Upper lobe of left lung (tissue), 6 donors: ENCODE measurements at regions not wholly inside any gene's neighbourhood (a gene's known extent, or its start where the extent isn't known, plus 50 kb on each side); places are given as distances from the start of the nearest gene placed in this dataset.

ENCODE experiments used
- ATAC-seq, 2 donors: fragments of 200-7000 bp; cut with Tn5 transposase; one replicate each; pipeline ENCODE4 v1.9.1; 2022; ENCODE audit warnings: mild to moderate bottlenecking in 2 of 2, moderate library complexity in 2 of 2; ENCODE audit not compliant: low FRiP score in 2 of 2
- DNase-seq, 2 donors: peaks; one replicate each; pipeline ENCODE4 v3.0.0-alpha.2; 2019 to 2020
- H3K27ac ChIP-seq, 4 donors: fragments of 200-600 bp; sonication (generic); one replicate each; pipeline ENCODE4 v1.5.1; 2016 to 2019
- H3K27me3 ChIP-seq, 4 donors: fragments of 200-600 bp; sonication (generic); one replicate each; pipeline ENCODE4 v1.5.1; 2017 to 2019
- H3K36me3 ChIP-seq, 4 donors: fragments of 200-600 bp; sonication (generic); one replicate each; pipeline ENCODE4 v1.5.1; 2016 to 2019
- H3K4me1 ChIP-seq, 4 donors: fragments of 200-600 bp; sonication (generic); one replicate each; pipeline ENCODE4 v1.5.1; 2018 to 2019
- H3K4me3 ChIP-seq, 4 donors: fragments of 200-600 bp; sonication (generic); one replicate each; pipeline ENCODE4 v1.5.1; 2017 to 2019; ENCODE audit warnings: mild to moderate bottlenecking in 2 of 4, moderate library complexity in 1 of 4
- H3K9me3 ChIP-seq, 4 donors: fragments of 200-600 bp; sonication (generic); one replicate each; pipeline ENCODE4 v1.5.1; 2018 to 2019
- EP300 ChIP-seq, 4 donors: sonication (generic); formaldehyde crosslinking; IDR thresholded peaks; one replicate each; pipeline ENCODE4 v1.5.1; 2017; ENCODE audit warnings: antibody characterized with exemption in 4 of 4, control low read depth in 2 of 4
- POLR2A ChIP-seq, 4 donors: fragments of 450-650 bp; IDR thresholded peaks; one replicate each; pipeline ENCODE4 v1.5.1; 2016 to 2017; ENCODE audit warnings: antibody characterized with exemption in 4 of 4, mild to moderate bottlenecking in 2 of 4
- POLR2AphosphoS5 ChIP-seq, 2 donors: sonication (generic); formaldehyde crosslinking; IDR thresholded peaks; one replicate each; pipeline ENCODE4 v1.5.1; 2017; ENCODE audit warnings: antibody characterized with exemption in 2 of 2
- WGBS, 2 donors: methylation state at CpG; one replicate each; pipeline ENCODE4 v1.1.5; 2017 to 2018; 5-methylcytosine and 5-hydroxymethylcytosine counted together
- TF ChIP-seq, protein P1 (sequence below), 6 experiments: fragments of 450-650 bp in 4 of 6; fragments of 200-600 bp in 2 of 6; sonication (generic) in 2 of 6; IDR thresholded peaks; one replicate each; pipeline ENCODE4 v1.5.1; 2016 to 2019; ENCODE audit warnings: antibody characterized with exemption in 6 of 6
- donor health status: DM: no; HTN: no; CAD: no; lungs with moderate emphysema.
- donor health status: DM: no; HTN: yes; CAD: no; lungs with severe emphysema.

DNA sequence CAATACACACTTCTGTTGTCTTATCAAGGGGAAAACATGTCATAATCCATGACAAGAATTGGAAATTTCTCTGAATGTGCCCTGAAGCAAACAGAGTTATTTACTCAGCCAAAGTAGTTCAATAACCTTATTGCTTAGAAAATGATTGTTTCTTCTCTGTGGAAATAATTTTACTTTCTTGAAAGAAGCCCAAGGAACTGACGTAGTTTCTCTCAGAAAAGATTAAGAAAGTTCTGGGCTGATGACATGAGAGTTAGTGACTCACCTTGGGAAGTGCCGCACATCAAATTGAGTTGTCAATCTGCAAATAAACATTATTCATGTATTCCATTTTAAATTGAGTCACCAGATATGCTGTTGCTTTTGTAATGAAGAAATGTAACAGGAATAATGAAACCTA is 418.6 kb upstream of the LRRC4C start:
- H3K9me3 ChIP-seq = no peaks in the 10 kb centered on the region
- TF ChIP-seq POLR2AphosphoS5 (IDR thresholded peaks at IDR 0.05) (no peak), EP300 (IDR thresholded peaks at IDR 0.05) (no peak), POLR2A (IDR thresholded peaks at IDR 0.05) (no peak)
- TF ChIP-seq, protein P1, sequence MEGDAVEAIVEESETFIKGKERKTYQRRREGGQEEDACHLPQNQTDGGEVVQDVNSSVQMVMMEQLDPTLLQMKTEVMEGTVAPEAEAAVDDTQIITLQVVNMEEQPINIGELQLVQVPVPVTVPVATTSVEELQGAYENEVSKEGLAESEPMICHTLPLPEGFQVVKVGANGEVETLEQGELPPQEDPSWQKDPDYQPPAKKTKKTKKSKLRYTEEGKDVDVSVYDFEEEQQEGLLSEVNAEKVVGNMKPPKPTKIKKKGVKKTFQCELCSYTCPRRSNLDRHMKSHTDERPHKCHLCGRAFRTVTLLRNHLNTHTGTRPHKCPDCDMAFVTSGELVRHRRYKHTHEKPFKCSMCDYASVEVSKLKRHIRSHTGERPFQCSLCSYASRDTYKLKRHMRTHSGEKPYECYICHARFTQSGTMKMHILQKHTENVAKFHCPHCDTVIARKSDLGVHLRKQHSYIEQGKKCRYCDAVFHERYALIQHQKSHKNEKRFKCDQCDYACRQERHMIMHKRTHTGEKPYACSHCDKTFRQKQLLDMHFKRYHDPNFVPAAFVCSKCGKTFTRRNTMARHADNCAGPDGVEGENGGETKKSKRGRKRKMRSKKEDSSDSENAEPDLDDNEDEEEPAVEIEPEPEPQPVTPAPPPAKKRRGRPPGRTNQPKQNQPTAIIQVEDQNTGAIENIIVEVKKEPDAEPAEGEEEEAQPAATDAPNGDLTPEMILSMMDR (IDR thresholded peaks at IDR 0.05) = no peak
- DNase-seq (no peak), ATAC-seq (no peak)
- no peaks in the 10 kb centered on the region for H3K4me1 ChIP-seq
- WGBS, 2 donors = 86 to 87% methylated on average over 2 of the region's 2 CpGs
- H3K36me3 ChIP-seq = no peaks in the 10 kb centered on the region
- no peak overlapping the region for H3K27ac ChIP-seq
- no peak overlapping the region for H3K4me3 ChIP-seq
- H3K27me3 ChIP-seq = no peaks in the 10 kb centered on the region

- DNase-seq (no peak), ATAC-seq (no peak)
- Histone ChIP-seq H3K9me3 (no peaks in the 10 kb centered on the region), H3K27ac (no peak overlapping the region), H3K4me1 (no peaks in the 10 kb centered on the region), H3K27me3 (no peaks in the 10 kb centered on the region), H3K36me3 (no peaks in the 10 kb centered on the region), H3K4me3 (no peak overlapping the region)
- TF ChIP-seq POLR2AphosphoS5 (IDR thresholded peaks at IDR 0.05) (no peak), POLR2A (IDR thresholded peaks at IDR 0.05) (no peak), EP300 (IDR thresholded peaks at IDR 0.05) (no peak)
- TF ChIP-seq, protein P1 (IDR thresholded peaks at IDR 0.05) = no peak
Measured at GRCh38 chr11:41879214-41879613, 419.8 kb upstream of the LRRC4C start.

DNA sequence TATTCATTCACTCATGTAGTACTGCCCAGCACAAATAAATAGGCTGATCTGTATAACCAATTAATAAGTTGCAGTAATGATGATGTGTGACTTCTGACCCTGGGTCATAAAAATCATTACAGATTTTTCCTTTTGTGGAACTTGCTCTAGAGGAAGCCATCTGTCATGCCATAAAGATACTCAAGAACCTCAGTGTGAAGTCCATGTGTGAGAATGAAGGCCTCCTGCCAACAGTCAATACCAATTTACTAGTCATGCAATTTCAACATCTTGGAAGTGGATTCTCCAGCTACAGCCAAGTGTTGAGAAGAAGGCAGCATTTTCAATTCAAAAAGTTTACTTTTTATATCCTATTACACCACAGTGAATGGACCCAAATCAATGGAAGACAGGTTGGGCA is 435.6 kb upstream of the LRRC4C start:
- TF ChIP-seq POLR2AphosphoS5 (IDR thresholded peaks at IDR 0.05) (no peak), POLR2A (IDR thresholded peaks at IDR 0.05) (no peak), EP300 (IDR thresholded peaks at IDR 0.05) (no peak)
- Histone ChIP-seq H3K27me3 (no peaks in the 10 kb centered on the region), H3K4me1 (no peaks in the 10 kb centered on the region), H3K9me3 (no peaks in the 10 kb centered on the region), H3K4me3 (no peak overlapping the region), H3K36me3 (no peaks in the 10 kb centered on the region), H3K27ac (no peak overlapping the region)
- DNase-seq (no peak), ATAC-seq (no peak)

GRCh38 chr11:41897991-41898390 is 438.5 kb upstream of the LRRC4C start:
- H3K27ac ChIP-seq = no peak overlapping the region
- no peaks in the 10 kb centered on the region for H3K36me3 ChIP-seq
- TF ChIP-seq POLR2AphosphoS5 (IDR thresholded peaks at IDR 0.05) (no peak), EP300 (IDR thresholded peaks at IDR 0.05) (no peak), POLR2A (IDR thresholded peaks at IDR 0.05) (no peak)
- TF ChIP-seq, protein P1 (IDR thresholded peaks at IDR 0.05) = no peak
- ATAC-seq (no peak), DNase-seq (no peak)
- H3K4me1 ChIP-seq = no peaks in the 10 kb centered on the region
- H3K27me3 ChIP-seq = no peaks in the 10 kb centered on the region
- no peak overlapping the region for H3K4me3 ChIP-seq
- no peaks in the 10 kb centered on the region for H3K9me3 ChIP-seq
- 39 to 48% methylated on average over 2 of the region's 2 CpGs for WGBS, 2 donors

- H3K27ac ChIP-seq = no peak overlapping the region
- TF ChIP-seq, protein P1 (IDR thresholded peaks at IDR 0.05) = no peak
- no peak for TF ChIP-seq POLR2A (IDR thresholded peaks at IDR 0.05)
- no peak for TF ChIP-seq POLR2AphosphoS5 (IDR thresholded peaks at IDR 0.05)
- WGBS, 2 donors = 75 to 77% methylated on average over 3 to 5 of the region's 5 CpGs
Measured at GRCh38 chr11:41917900-41918299, 458.4 kb upstream of the LRRC4C start.

More at GRCh38 chr11:41917900-41918299, 458.4 kb upstream of the LRRC4C start:
- Histone ChIP-seq H3K9me3 (no peaks in the 10 kb centered on the region), H3K27me3 (no peaks in the 10 kb centered on the region), H3K4me3 (no peak overlapping the region), H3K4me1 (no peaks in the 10 kb centered on the region), H3K36me3 (no peaks in the 10 kb centered on the region)
- no peak for DNase-seq
- ATAC-seq = peak in 1 of 2 donors; percentile 37
